Esophagus muscularis mucosa (tissue), 3 donors: ENCODE measurements at regions not wholly inside any gene's neighbourhood (a gene's known extent, or its start where the extent isn't known, plus 50 kb on each side); places are given as distances from the start of the nearest gene placed in this dataset.

Source experiments
- POLR2AphosphoS5 ChIP-seq, 2 donors: sonication (generic); formaldehyde crosslinking; IDR thresholded peaks; one replicate each; pipeline ENCODE4 v1.6.1; 2017; ENCODE audit warnings: antibody characterized with exemption in 2 of 2
- TF ChIP-seq, protein P1 (sequence below), 3 experiments: fragments of 200-600 bp in 2 of 3; fragments of 450-650 bp in 1 of 3; sonication (generic) in 2 of 3; IDR thresholded peaks; one replicate each; pipeline ENCODE4 v1.5.1; 2017 to 2019; ENCODE audit warnings: antibody characterized with exemption in 3 of 3, mild to moderate bottlenecking in 2 of 3, moderate library complexity in 1 of 3

GRCh38 chr9:115543511-115543910 lies 425.6 kb upstream of the TNC start:
- TF ChIP-seq, protein P1, sequence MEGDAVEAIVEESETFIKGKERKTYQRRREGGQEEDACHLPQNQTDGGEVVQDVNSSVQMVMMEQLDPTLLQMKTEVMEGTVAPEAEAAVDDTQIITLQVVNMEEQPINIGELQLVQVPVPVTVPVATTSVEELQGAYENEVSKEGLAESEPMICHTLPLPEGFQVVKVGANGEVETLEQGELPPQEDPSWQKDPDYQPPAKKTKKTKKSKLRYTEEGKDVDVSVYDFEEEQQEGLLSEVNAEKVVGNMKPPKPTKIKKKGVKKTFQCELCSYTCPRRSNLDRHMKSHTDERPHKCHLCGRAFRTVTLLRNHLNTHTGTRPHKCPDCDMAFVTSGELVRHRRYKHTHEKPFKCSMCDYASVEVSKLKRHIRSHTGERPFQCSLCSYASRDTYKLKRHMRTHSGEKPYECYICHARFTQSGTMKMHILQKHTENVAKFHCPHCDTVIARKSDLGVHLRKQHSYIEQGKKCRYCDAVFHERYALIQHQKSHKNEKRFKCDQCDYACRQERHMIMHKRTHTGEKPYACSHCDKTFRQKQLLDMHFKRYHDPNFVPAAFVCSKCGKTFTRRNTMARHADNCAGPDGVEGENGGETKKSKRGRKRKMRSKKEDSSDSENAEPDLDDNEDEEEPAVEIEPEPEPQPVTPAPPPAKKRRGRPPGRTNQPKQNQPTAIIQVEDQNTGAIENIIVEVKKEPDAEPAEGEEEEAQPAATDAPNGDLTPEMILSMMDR (IDR thresholded peaks at IDR 0.05): no peak
- no peak for TF ChIP-seq POLR2AphosphoS5 (IDR thresholded peaks at IDR 0.05)
